ENCODE measurements at regions not wholly inside any gene's neighbourhood (a gene's known extent, or its start where the extent isn't known, plus 50 kb on each side); places are given as distances from the start of the nearest gene placed in this dataset.

GRCh38 chr19:27770095-27770494 lies 1442.9 kb downstream of the UQCRFS1 start:
- TF ChIP-seq CTCF (IDR thresholded peaks at IDR 0.05) = no peak
- no peak for TF ChIP-seq POLR2AphosphoS5 (IDR thresholded peaks at IDR 0.05)
- TF ChIP-seq POLR2A (IDR thresholded peaks at IDR 0.05) = no peak

All from sigmoid colon (tissue), 4 donors.